Naive thymus-derived CD4-positive, alpha-beta T cell (primary cell): ENCODE measurements at regions not wholly inside any gene's neighbourhood (a gene's known extent, or its start where the extent isn't known, plus 50 kb on each side); places are given as distances from the start of the nearest gene placed in this dataset.

Source experiments
- ATAC-seq: fragments of 150-1000 bp; cut with Tn5 transposase; 2 replicates; pipeline ENCODE4 v1.10.0; 2021; ENCODE audit warnings: mild to moderate bottlenecking, moderate library complexity
- CTCF ChIA-PET: fragments of 350-600 bp; sonication (Branson Sonifier 250); formaldehyde crosslinking; loops from one replicate; lab custom pipeline; 2021; ENCODE audit warnings: antibody characterized with exemption; lab: Charles Lee
- POLR2A ChIA-PET: fragments of 350-600 bp; sonication (Branson Sonifier 250); formaldehyde crosslinking; loops from one replicate; lab custom pipeline; 2021; ENCODE audit warnings: antibody characterized with exemption, inconsistent platforms; lab: Charles Lee
- DNase-seq, 9 donors: peaks; one replicate each; pipeline versions ENCODE4 v3.0.0 to v3.0.0-alpha.2; 2020 to 2022; ENCODE audit warnings: mixed read lengths in 1 of 9
- H3K27ac ChIP-seq: one replicate; pipeline ENCODE4 v1.7.0; 2013; ENCODE audit warnings: mild to moderate bottlenecking, low read depth, low read length, moderate library complexity
- H3K27me3 ChIP-seq, 2 donors: one replicate each; pipeline ENCODE4 v1.7.0; 2013; ENCODE audit warnings: low read length in 2 of 2, mild to moderate bottlenecking in 2 of 2, moderate library complexity in 2 of 2; ENCODE audit not compliant: control insufficient read depth in 2 of 2, insufficient read depth in 2 of 2
- H3K36me3 ChIP-seq, 3 experiments: 1 replicate in 2 of 3; 2 replicates in 1 of 3; pipeline ENCODE4 v1.7.0; 2013; ENCODE audit warnings: low read length in 3 of 3, mild to moderate bottlenecking in 3 of 3, moderate library complexity in 1 of 3; ENCODE audit not compliant: insufficient read depth in 3 of 3, control insufficient read depth in 2 of 3
- H3K4me1 ChIP-seq, 2 donors: one replicate each; pipeline ENCODE4 v1.7.0; 2013; ENCODE audit warnings: low read length in 2 of 2, mild to moderate bottlenecking in 2 of 2, moderate library complexity in 1 of 2; ENCODE audit not compliant: control insufficient read depth in 2 of 2, insufficient read depth in 2 of 2
- H3K4me3 ChIP-seq: 2 replicates; pipeline ENCODE4 v1.7.0; 2013; ENCODE audit warnings: mild to moderate bottlenecking, low read length
- H3K9me3 ChIP-seq, 3 experiments: 1 replicate in 2 of 3; 2 replicates in 1 of 3; pipeline ENCODE4 v1.7.0; 2013; ENCODE audit warnings: low read length in 3 of 3; ENCODE audit not compliant: control insufficient read depth in 2 of 3
- H3K27ac Mint-ChIP-seq, 9 donors: one replicate each; pipeline ENCODE4 v1.8.0; 2020 to 2022; ENCODE audit warnings: mixed read lengths in 9 of 9, mild to moderate bottlenecking in 8 of 9, moderate library complexity in 5 of 9, inconsistent platforms in 2 of 9
- H3K27me3 Mint-ChIP-seq, 5 donors: one replicate each; pipeline ENCODE4 v1.8.0; 2021 to 2022; ENCODE audit warnings: mixed read lengths in 5 of 5, mild to moderate bottlenecking in 1 of 5
- H3K36me3 Mint-ChIP-seq, 5 donors: one replicate each; pipeline ENCODE4 v1.8.0; 2020 to 2022; ENCODE audit warnings: mixed read lengths in 5 of 5, mild to moderate bottlenecking in 3 of 5, inconsistent platforms in 1 of 5
- H3K4me1 Mint-ChIP-seq, 7 donors: one replicate each; pipeline ENCODE4 v1.8.0; 2020 to 2022; ENCODE audit warnings: mixed read lengths in 7 of 7, mild to moderate bottlenecking in 3 of 7, inconsistent platforms in 1 of 7
- H3K4me3 Mint-ChIP-seq, 10 donors: one replicate each; pipeline ENCODE4 v1.8.0; 2020 to 2022; ENCODE audit warnings: mild to moderate bottlenecking in 10 of 10, mixed read lengths in 10 of 10, moderate library complexity in 6 of 10, inconsistent platforms in 2 of 10
- H3K9me3 Mint-ChIP-seq, 11 donors: one replicate each; pipeline ENCODE4 v1.8.0; 2020 to 2022; ENCODE audit warnings: mixed read lengths in 11 of 11, mild to moderate bottlenecking in 4 of 11, inconsistent platforms in 1 of 11, moderate library complexity in 1 of 11
- intact Hi-C, 2 donors: fragments of 100-400 bp; cut with micrococcal nuclease; formaldehyde crosslinking; loops; one replicate each; pipeline ENCODE4 v1.15.1; 2023

GRCh38 chr12:87121896-87122295 is 865.7 kb upstream of the MGAT4C start:
- Histone ChIP-seq H3K4me3 (no peak overlapping the region), H3K27me3 (no peaks in the 10 kb centered on the region), H3K9me3 (no peaks in the 10 kb centered on the region), H3K36me3 (no peaks in the 10 kb centered on the region), H3K4me1 (no peaks in the 10 kb centered on the region), H3K27ac (no peak overlapping the region)
- ATAC-seq (no peak), DNase-seq (no peak)
- no peaks in the 10 kb centered on the region for H3K36me3 Mint-ChIP-seq
- no peak overlapping the region for H3K4me3 Mint-ChIP-seq
- intact Hi-C loops: no loop called here
- no peaks in the 10 kb centered on the region for H3K4me1 Mint-ChIP-seq
- H3K9me3 Mint-ChIP-seq: peaks cover 0 to 16% (median 5%) of the 10 kb centered on the region in 11 donors
- ChIA-PET CTCF (no interaction called here), POLR2A (no interaction called here)
- H3K27me3 Mint-ChIP-seq: no peaks in the 10 kb centered on the region
- H3K27ac Mint-ChIP-seq: no peak overlapping the region

GRCh38 chr12:87120440-87120839 is 864.2 kb upstream of the MGAT4C start:
- Mint-ChIP-seq H3K4me3 (no peak overlapping the region), H3K36me3 (no peaks in the 10 kb centered on the region), H3K9me3 (peaks cover 0 to 16% (median 5%) of the 10 kb centered on the region in 11 donors), H3K27me3 (no peaks in the 10 kb centered on the region), H3K4me1 (no peaks in the 10 kb centered on the region), H3K27ac (no peak overlapping the region)
- Histone ChIP-seq H3K27me3 (no peaks in the 10 kb centered on the region), H3K4me1 (no peaks in the 10 kb centered on the region), H3K27ac (no peak overlapping the region), H3K4me3 (no peak overlapping the region), H3K9me3 (no peaks in the 10 kb centered on the region), H3K36me3 (no peaks in the 10 kb centered on the region)
- ATAC-seq (no peak), DNase-seq (no peak)
- ChIA-PET CTCF (no interaction called here), POLR2A (no interaction called here)
- intact Hi-C loops: no loop called here

GRCh38 chr12:87119713-87120112 is 863.5 kb upstream of the MGAT4C start:
- Mint-ChIP-seq H3K4me3 (no peak overlapping the region), H3K27ac (no peak overlapping the region), H3K4me1 (no peaks in the 10 kb centered on the region), H3K9me3 (peaks cover 0 to 9% (median 5%) of the 10 kb centered on the region in 11 donors), H3K27me3 (no peaks in the 10 kb centered on the region), H3K36me3 (no peaks in the 10 kb centered on the region)
- intact Hi-C loops: no loop called here
- H3K36me3 ChIP-seq: no peaks in the 10 kb centered on the region
- H3K9me3 ChIP-seq: no peaks in the 10 kb centered on the region
- H3K4me3 ChIP-seq: no peak overlapping the region
- DNase-seq (no peak), ATAC-seq (no peak)
- no peaks in the 10 kb centered on the region for H3K27me3 ChIP-seq
- ChIA-PET CTCF (no interaction called here), POLR2A (no interaction called here)
- no peaks in the 10 kb centered on the region for H3K4me1 ChIP-seq
- H3K27ac ChIP-seq: no peak overlapping the region

- ChIA-PET CTCF (no interaction called here), POLR2A (interaction anchor here (0.7 kb wide), 1 partner anchor 8 kb away, joined by 3 read pairs; no protein-coding TSS in a partner anchor)
- Mint-ChIP-seq H3K4me1 (no peaks in the 10 kb centered on the region), H3K4me3 (no peak overlapping the region), H3K27ac (no peak overlapping the region), H3K27me3 (no peaks in the 10 kb centered on the region), H3K36me3 (no peaks in the 10 kb centered on the region), H3K9me3 (peaks cover 0 to 13% (median 3%) of the 10 kb centered on the region in 11 donors)
- Histone ChIP-seq H3K27me3 (no peaks in the 10 kb centered on the region), H3K4me1 (no peaks in the 10 kb centered on the region), H3K36me3 (no peaks in the 10 kb centered on the region), H3K9me3 (no peaks in the 10 kb centered on the region), H3K4me3 (no peak overlapping the region), H3K27ac (no peak overlapping the region)
- intact Hi-C loops: no loop called here
- ATAC-seq (no peak), DNase-seq (no peak)
Measured at GRCh38 chr12:87117526-87117925, 861.3 kb upstream of the MGAT4C start.

- no peak for ATAC-seq
- no peaks in the 10 kb centered on the region for H3K27me3 Mint-ChIP-seq
- no peaks in the 10 kb centered on the region for H3K4me1 Mint-ChIP-seq
- H3K36me3 ChIP-seq: no peaks in the 10 kb centered on the region
- DNase-seq: no peak
- peaks cover 0 to 13% (median 0%) of the 10 kb centered on the region in 11 donors for H3K9me3 Mint-ChIP-seq
- H3K4me3 Mint-ChIP-seq: no peak overlapping the region
- intact Hi-C loops: no loop called here
- H3K27ac ChIP-seq: no peak overlapping the region
- no peaks in the 10 kb centered on the region for H3K27me3 ChIP-seq
- no peaks in the 10 kb centered on the region for H3K36me3 Mint-ChIP-seq
- ChIA-PET POLR2A (no interaction called here), CTCF (no interaction called here)
- H3K4me3 ChIP-seq: no peak overlapping the region
- H3K4me1 ChIP-seq: no peaks in the 10 kb centered on the region
- no peaks in the 10 kb centered on the region for H3K9me3 ChIP-seq
- H3K27ac Mint-ChIP-seq: no peak overlapping the region
Measured at GRCh38 chr12:87116780-87117179, 860.6 kb upstream of the MGAT4C start.

- Histone ChIP-seq H3K27ac (no peak overlapping the region), H3K9me3 (no peaks in the 10 kb centered on the region), H3K4me1 (no peaks in the 10 kb centered on the region), H3K36me3 (no peaks in the 10 kb centered on the region), H3K27me3 (no peaks in the 10 kb centered on the region), H3K4me3 (no peak overlapping the region)
- intact Hi-C loops: no loop called here
- POLR2A ChIA-PET: no interaction called here
- peaks cover 0 to 18% (median 0%) of the 10 kb centered on the region in 11 donors for H3K9me3 Mint-ChIP-seq
- no peaks in the 10 kb centered on the region for H3K36me3 Mint-ChIP-seq
- CTCF ChIA-PET: no interaction called here
- H3K27me3 Mint-ChIP-seq: no peaks in the 10 kb centered on the region
- H3K4me1 Mint-ChIP-seq: no peaks in the 10 kb centered on the region
- DNase-seq: no peak
- no peak overlapping the region for H3K4me3 Mint-ChIP-seq
- no peak for ATAC-seq
- no peak overlapping the region for H3K27ac Mint-ChIP-seq
Measured at GRCh38 chr12:87112571-87113345, 856.6 kb upstream of the MGAT4C start.

- ATAC-seq: no peak
- DNase-seq: no peak
- ChIA-PET POLR2A (no interaction called here), CTCF (no interaction called here)
- H3K4me3 Mint-ChIP-seq: no peak overlapping the region
- no peak overlapping the region for H3K27ac Mint-ChIP-seq
- H3K27me3 Mint-ChIP-seq: no peaks in the 10 kb centered on the region
- no peaks in the 10 kb centered on the region for H3K4me1 Mint-ChIP-seq
- Histone ChIP-seq H3K27ac (no peak overlapping the region), H3K36me3 (no peaks in the 10 kb centered on the region), H3K4me3 (no peak overlapping the region), H3K4me1 (no peaks in the 10 kb centered on the region), H3K9me3 (no peaks in the 10 kb centered on the region), H3K27me3 (no peaks in the 10 kb centered on the region)
- H3K9me3 Mint-ChIP-seq: peaks cover 0 to 5% (median 0%) of the 10 kb centered on the region in 11 donors
- H3K36me3 Mint-ChIP-seq: no peaks in the 10 kb centered on the region
- intact Hi-C loops: no loop called here
Measured at GRCh38 chr12:87107766-87108165, 851.6 kb upstream of the MGAT4C start.
